Skeletal muscle tissue (tissue), 3 donors: ENCODE measurements at regions not wholly inside any gene's neighbourhood (a gene's known extent, or its start where the extent isn't known, plus 50 kb on each side); places are given as distances from the start of the nearest gene placed in this dataset.

Experiments used
- H3K27ac ChIP-seq: one replicate; pipeline ENCODE4 v1.7.0; 2013; ENCODE audit warnings: mild to moderate bottlenecking, low read depth, low read length, inconsistent platforms
- H3K27me3 ChIP-seq, 3 donors: one replicate each; pipeline ENCODE4 v1.7.0; 2013; ENCODE audit warnings: low read length in 3 of 3; ENCODE audit not compliant: control insufficient read depth in 3 of 3, insufficient read depth in 3 of 3
- H3K36me3 ChIP-seq, 3 donors: one replicate each; pipeline ENCODE4 v1.7.0; 2013; ENCODE audit warnings: low read length in 3 of 3; ENCODE audit not compliant: control insufficient read depth in 3 of 3, insufficient read depth in 3 of 3
- H3K4me1 ChIP-seq, 3 donors: one replicate each; pipeline ENCODE4 v1.7.0; 2013; ENCODE audit warnings: low read length in 3 of 3, mild to moderate bottlenecking in 3 of 3; ENCODE audit not compliant: control insufficient read depth in 3 of 3, insufficient read depth in 3 of 3
- H3K4me3 ChIP-seq, 3 donors: one replicate each; pipeline ENCODE4 v1.7.0; 2013; ENCODE audit warnings: low read length in 3 of 3
- H3K9ac ChIP-seq, 3 donors: one replicate each; pipeline ENCODE4 v1.7.0; 2013; ENCODE audit warnings: low read length in 3 of 3, mild to moderate bottlenecking in 3 of 3, moderate library complexity in 2 of 3, low read depth in 1 of 3
- H3K9me3 ChIP-seq, 3 donors: one replicate each; pipeline ENCODE4 v1.7.0; 2013; ENCODE audit warnings: low read length in 3 of 3; ENCODE audit not compliant: control insufficient read depth in 3 of 3
- donor health status: Osteomylitis.

DNA sequence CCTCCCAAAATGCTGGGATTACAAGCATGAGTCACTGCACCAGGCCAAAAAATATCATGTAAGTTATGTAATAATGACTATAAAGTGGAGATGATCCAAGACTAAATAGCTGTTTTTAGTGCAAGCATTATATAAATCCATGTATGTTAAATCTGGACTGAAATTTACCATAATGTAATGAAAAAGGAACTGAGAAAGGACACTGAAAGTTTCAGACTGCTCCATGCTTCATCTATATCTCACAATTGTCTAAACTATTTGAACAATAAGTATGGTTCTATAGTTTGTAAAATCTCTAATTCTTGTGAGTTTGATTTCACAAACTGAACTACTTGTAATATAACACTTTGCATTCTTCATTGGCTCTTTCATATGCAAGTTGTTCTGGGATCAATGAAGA is 2299.5 kb downstream of the PCDH9 start:
- H3K27ac ChIP-seq, result no peak overlapping the region
- H3K4me1 ChIP-seq, result no peaks in the 10 kb centered on the region
- no peak overlapping the region for H3K4me3 ChIP-seq
- H3K9me3 ChIP-seq, result no peaks in the 10 kb centered on the region
- no peak overlapping the region for H3K9ac ChIP-seq
- H3K36me3 ChIP-seq, result no peaks in the 10 kb centered on the region
- no peaks in the 10 kb centered on the region for H3K27me3 ChIP-seq

- no peaks in the 10 kb centered on the region for H3K4me1 ChIP-seq
- H3K9ac ChIP-seq, result no peak overlapping the region
- H3K9me3 ChIP-seq, result no peaks in the 10 kb centered on the region
- no peak overlapping the region for H3K4me3 ChIP-seq
- no peak overlapping the region for H3K27ac ChIP-seq
- no peaks in the 10 kb centered on the region for H3K27me3 ChIP-seq
- no peaks in the 10 kb centered on the region for H3K36me3 ChIP-seq
These were observed 2301.2 kb downstream of the PCDH9 start for GRCh38 chr13:64928696-64929499.

DNA sequence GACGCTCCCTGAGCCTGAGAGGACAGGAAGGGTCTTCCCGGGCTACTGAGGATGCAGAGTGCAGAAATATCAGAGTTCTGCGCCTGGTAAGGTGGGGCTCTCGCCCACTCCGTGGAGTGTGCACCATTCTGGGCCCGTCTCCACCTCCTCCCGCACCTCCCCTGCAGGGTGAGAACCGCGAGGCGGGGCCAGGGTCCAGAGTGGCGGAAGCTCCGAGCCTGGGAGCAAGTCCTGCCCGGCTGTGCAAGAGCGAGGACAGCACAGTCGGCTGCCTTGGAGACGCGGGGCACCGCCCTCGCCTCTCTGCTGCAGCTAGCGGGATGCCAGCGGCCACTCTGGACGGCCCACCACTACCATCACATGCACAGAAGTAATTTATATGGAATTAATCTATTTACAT is 2304.4 kb downstream of the PCDH9 start:
- no peaks in the 10 kb centered on the region for H3K27me3 ChIP-seq
- no peak overlapping the region for H3K27ac ChIP-seq
- H3K4me1 ChIP-seq, result no peaks in the 10 kb centered on the region
- no peak overlapping the region for H3K9ac ChIP-seq
- H3K4me3 ChIP-seq, result no peak overlapping the region
- no peaks in the 10 kb centered on the region for H3K9me3 ChIP-seq
- H3K36me3 ChIP-seq, result no peaks in the 10 kb centered on the region

DNA sequence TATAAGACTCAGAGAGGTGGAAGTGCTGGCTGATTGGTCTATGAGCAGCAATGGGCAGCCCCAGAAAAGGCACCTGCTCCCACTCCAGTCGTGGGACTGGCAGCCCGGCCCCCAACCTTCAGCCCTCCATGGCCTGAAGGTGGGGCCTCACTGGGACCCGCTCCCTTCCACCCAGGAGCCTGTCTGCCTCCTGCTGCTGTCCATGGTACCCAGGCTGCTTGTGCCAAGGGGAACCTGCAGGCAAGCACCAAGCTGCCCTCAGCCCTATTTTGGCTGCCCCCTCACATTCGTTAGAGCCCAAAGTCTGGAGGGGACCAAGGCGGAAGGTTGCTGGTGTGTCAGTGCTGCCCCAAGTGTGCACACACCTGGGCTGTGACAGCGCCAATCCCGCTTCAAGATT is 2304.9 kb downstream of the PCDH9 start:
- no peak overlapping the region for H3K27ac ChIP-seq
- H3K4me1 ChIP-seq, result no peaks in the 10 kb centered on the region

GRCh38 chr13:64924401-64924800 is 2305.7 kb downstream of the PCDH9 start:
- Histone ChIP-seq H3K4me3 (no peak overlapping the region), H3K36me3 (no peaks in the 10 kb centered on the region), H3K27me3 (no peaks in the 10 kb centered on the region), H3K9me3 (no peaks in the 10 kb centered on the region), H3K4me1 (no peaks in the 10 kb centered on the region), H3K9ac (no peak overlapping the region), H3K27ac (no peak overlapping the region)

More for the DNA sequence above, 2304.9 kb downstream of the PCDH9 start:
- Histone ChIP-seq H3K27me3 (no peaks in the 10 kb centered on the region), H3K9me3 (no peaks in the 10 kb centered on the region), H3K4me3 (no peak overlapping the region), H3K36me3 (no peaks in the 10 kb centered on the region), H3K9ac (no peak overlapping the region)

- no peaks in the 10 kb centered on the region for H3K4me1 ChIP-seq
- H3K9ac ChIP-seq, result no peak overlapping the region
- H3K9me3 ChIP-seq, result no peaks in the 10 kb centered on the region
- no peaks in the 10 kb centered on the region for H3K36me3 ChIP-seq
- H3K4me3 ChIP-seq, result no peak overlapping the region
- H3K27ac ChIP-seq, result no peak overlapping the region
- no peaks in the 10 kb centered on the region for H3K27me3 ChIP-seq
These were observed 2312.6 kb downstream of the PCDH9 start for GRCh38 chr13:64917566-64917965.

DNA sequence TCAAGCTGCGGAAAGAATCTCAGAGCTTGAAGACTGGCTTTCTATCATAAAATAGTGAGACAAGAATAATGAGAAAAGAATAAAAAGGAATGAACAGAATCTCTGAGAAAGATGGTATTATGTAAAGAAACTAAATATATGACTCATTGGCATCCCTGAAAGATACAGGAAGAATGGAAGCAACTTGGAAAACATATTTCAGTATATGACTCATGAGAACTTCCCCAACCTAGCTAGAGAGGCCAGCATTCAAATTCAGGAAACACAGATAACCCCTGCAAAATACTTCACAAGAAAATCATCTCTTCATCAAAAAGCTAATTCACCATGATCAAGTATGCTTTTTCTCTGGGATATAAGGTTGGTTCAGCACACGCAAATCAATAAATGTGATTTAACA is 2318.0 kb downstream of the PCDH9 start:
- Histone ChIP-seq H3K27ac (no peak overlapping the region), H3K9me3 (no peaks in the 10 kb centered on the region), H3K9ac (no peak overlapping the region), H3K36me3 (no peaks in the 10 kb centered on the region), H3K4me3 (no peak overlapping the region), H3K27me3 (no peaks in the 10 kb centered on the region), H3K4me1 (no peaks in the 10 kb centered on the region)

GRCh38 chr13:64910096-64910495 is 2320.0 kb downstream of the PCDH9 start:
- Histone ChIP-seq H3K9ac (no peak overlapping the region), H3K9me3 (no peaks in the 10 kb centered on the region), H3K27ac (no peak overlapping the region), H3K4me3 (no peak overlapping the region), H3K36me3 (no peaks in the 10 kb centered on the region), H3K27me3 (no peaks in the 10 kb centered on the region), H3K4me1 (no peaks in the 10 kb centered on the region)

GRCh38 chr13:64909184-64909583 is 2321.0 kb downstream of the PCDH9 start:
- Histone ChIP-seq H3K27me3 (no peaks in the 10 kb centered on the region), H3K27ac (no peak overlapping the region), H3K4me1 (no peaks in the 10 kb centered on the region), H3K9me3 (no peaks in the 10 kb centered on the region), H3K36me3 (no peaks in the 10 kb centered on the region), H3K4me3 (no peak overlapping the region), H3K9ac (no peak overlapping the region)

DNA sequence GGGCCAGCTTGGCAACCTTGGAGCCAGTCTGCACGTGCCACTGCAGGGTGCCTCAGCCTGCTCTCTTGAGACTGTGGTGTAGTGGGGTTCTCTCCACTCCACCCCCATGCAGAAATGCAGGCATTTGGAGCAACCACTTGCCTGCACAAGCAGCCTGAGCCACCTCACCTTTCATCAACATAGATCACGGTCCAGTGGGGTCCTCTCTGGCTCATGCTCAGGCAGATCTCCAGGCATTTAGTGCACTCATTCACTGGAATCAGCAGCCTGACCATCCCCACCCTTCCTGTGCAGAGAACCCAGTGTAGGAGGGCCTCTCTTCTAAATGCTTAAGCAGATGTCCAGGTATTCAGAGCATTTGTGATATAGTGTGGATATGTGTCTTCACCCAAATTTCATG is 2330.1 kb downstream of the PCDH9 start:
- no peak overlapping the region for H3K4me3 ChIP-seq
- H3K9ac ChIP-seq, result no peak overlapping the region
- H3K27me3 ChIP-seq, result no peaks in the 10 kb centered on the region
- H3K4me1 ChIP-seq, result no peaks in the 10 kb centered on the region
- H3K27ac ChIP-seq, result no peak overlapping the region
- no peaks in the 10 kb centered on the region for H3K9me3 ChIP-seq
- no peaks in the 10 kb centered on the region for H3K36me3 ChIP-seq
